Subcutaneous abdominal adipose tissue (tissue), 5 donors: ENCODE measurements at regions not wholly inside any gene's neighbourhood (a gene's known extent, or its start where the extent isn't known, plus 50 kb on each side); places are given as distances from the start of the nearest gene placed in this dataset.
A peak's percentile ranks its signal among the peaks of the same experiment; 100 is the strongest.

Experiments
- H3K27ac ChIP-seq: one replicate; pipeline ENCODE4 v1.7.0; 2013; ENCODE audit warnings: low read depth, mild to moderate bottlenecking, inconsistent platforms, low read length, moderate library complexity
- H3K27me3 ChIP-seq, 5 donors: one replicate each; pipeline ENCODE4 v1.7.0; 2013; ENCODE audit warnings: low read length in 5 of 5, inconsistent platforms in 1 of 5; ENCODE audit not compliant: control insufficient read depth in 5 of 5, insufficient read depth in 4 of 5
- H3K36me3 ChIP-seq, 5 donors: one replicate each; pipeline ENCODE4 v1.7.0; 2013; ENCODE audit warnings: low read length in 5 of 5; ENCODE audit not compliant: control insufficient read depth in 5 of 5, insufficient read depth in 5 of 5
- H3K4me1 ChIP-seq, 5 donors: one replicate each; pipeline ENCODE4 v1.7.0; 2013; ENCODE audit warnings: low read length in 5 of 5, mild to moderate bottlenecking in 3 of 5, moderate library complexity in 1 of 5; ENCODE audit not compliant: control insufficient read depth in 5 of 5, insufficient read depth in 5 of 5
- H3K4me3 ChIP-seq, 5 donors: one replicate each; pipeline ENCODE4 v1.7.0; 2013; ENCODE audit warnings: low read length in 5 of 5, low read depth in 1 of 5
- H3K9ac ChIP-seq, 5 donors: one replicate each; pipeline ENCODE4 v1.7.0; 2013; ENCODE audit warnings: low read length in 5 of 5, mild to moderate bottlenecking in 4 of 5, moderate library complexity in 3 of 5
- H3K9me3 ChIP-seq, 5 donors: one replicate each; pipeline ENCODE4 v1.7.0; 2013; ENCODE audit warnings: low read length in 5 of 5; ENCODE audit not compliant: control insufficient read depth in 5 of 5
- donor health status: healthy.
- donor health status: healthy.
- donor health status: healthy.
- donor health status: healthy.
- donor health status: healthy.

DNA sequence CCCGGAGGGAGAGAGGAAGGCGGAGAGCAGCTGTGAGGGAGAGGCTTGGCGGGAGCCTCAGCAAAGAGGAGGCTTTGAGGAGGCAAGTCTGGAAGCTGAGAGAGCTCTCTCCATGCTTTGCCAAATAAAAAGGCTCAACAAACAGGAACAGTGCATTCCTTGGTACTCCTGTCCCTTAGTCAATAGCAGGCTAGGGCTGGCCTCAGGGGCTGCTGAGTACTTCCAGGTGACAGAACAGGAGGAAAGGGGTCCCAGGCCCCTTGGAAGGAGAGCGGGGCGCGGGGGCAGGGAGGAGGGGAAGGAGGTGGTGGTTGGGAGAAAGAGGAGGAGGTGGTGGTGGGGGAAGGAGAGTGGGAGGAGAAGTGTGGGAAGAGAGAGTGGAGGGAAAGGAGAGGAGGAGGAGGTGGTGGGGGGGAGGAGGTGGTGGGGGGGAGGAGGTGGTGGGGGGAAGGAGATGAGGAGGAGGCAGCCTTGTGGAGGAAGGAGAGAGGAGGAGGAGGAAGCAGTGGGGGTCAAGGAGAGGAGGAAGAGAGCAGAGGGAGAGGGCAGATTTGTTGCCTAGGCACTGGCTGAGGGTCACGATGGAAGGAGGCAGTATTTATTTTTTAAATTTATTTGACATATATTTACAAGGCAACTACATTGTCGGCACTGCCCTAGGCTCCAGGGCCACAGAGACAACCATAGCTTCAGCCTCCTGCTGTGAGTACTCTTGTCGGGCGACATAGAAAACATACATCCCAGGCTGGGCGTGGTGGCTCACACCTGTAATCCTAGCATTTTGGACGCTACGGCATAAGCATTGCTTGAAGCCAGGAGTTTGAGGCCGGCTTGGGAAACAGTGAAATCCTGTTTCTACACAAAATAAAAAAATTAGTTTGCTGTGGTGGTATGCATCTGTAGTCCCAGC is 74.2 kb upstream of the ZBED5 start:
- Histone ChIP-seq H3K9me3 (no peaks in the 10 kb centered on the region), H3K36me3 (no peaks in the 10 kb centered on the region), H3K27ac (peak overlapping the region; percentile 96), H3K27me3 (no peaks in the 10 kb centered on the region), H3K4me3 (peak overlapping the region; percentile 67 to 78 (median 72)), H3K4me1 (peaks cover 4 to 38% (median 27%) of the 10 kb centered on the region in 5 donors), H3K9ac (peak overlapping the region; percentile 42 to 90 (median 82))

- Histone ChIP-seq H3K9me3 (no peaks in the 10 kb centered on the region), H3K4me1 (peaks cover 4 to 46% (median 36%) of the 10 kb centered on the region in 5 donors), H3K36me3 (no peaks in the 10 kb centered on the region), H3K4me3 (peak overlapping the region; percentile 67 to 78 (median 72)), H3K27ac (peak overlapping the region; percentile 96), H3K27me3 (no peaks in the 10 kb centered on the region), H3K9ac (peak overlapping the region; percentile 77 to 98 (median 88))
Observed at GRCh38 chr11:10930972-10931760, 73.3 kb upstream of the ZBED5 start.

GRCh38 chr11:10930224-10930971 is 72.5 kb upstream of the ZBED5 start:
- H3K27me3 ChIP-seq, result no peaks in the 10 kb centered on the region
- H3K9ac ChIP-seq, result peak overlapping the region; percentile 77 to 98 (median 88)
- peaks cover 4 to 48% (median 43%) of the 10 kb centered on the region in 5 donors for H3K4me1 ChIP-seq

GRCh38 chr11:10927538-10927937 is 69.7 kb upstream of the ZBED5 start:
- peak overlapping the region; percentile 87 for H3K27ac ChIP-seq
- H3K4me3 ChIP-seq, result peak overlapping the region in 1 of 5 donors; percentile 4
- no peaks in the 10 kb centered on the region for H3K27me3 ChIP-seq
- H3K4me1 ChIP-seq, result peaks cover 4 to 46% (median 44%) of the 10 kb centered on the region in 5 donors
- H3K36me3 ChIP-seq, result no peaks in the 10 kb centered on the region
- H3K9me3 ChIP-seq, result no peaks in the 10 kb centered on the region
- H3K9ac ChIP-seq, result peak overlapping the region in 3 of 5 donors; percentile 42 to 75 (median 51)

More at GRCh38 chr11:10930224-10930971, 72.5 kb upstream of the ZBED5 start:
- Histone ChIP-seq H3K36me3 (no peaks in the 10 kb centered on the region), H3K9me3 (no peaks in the 10 kb centered on the region), H3K4me3 (peak overlapping the region; percentile 67 to 76 (median 72)), H3K27ac (peak overlapping the region; percentile 96)

DNA sequence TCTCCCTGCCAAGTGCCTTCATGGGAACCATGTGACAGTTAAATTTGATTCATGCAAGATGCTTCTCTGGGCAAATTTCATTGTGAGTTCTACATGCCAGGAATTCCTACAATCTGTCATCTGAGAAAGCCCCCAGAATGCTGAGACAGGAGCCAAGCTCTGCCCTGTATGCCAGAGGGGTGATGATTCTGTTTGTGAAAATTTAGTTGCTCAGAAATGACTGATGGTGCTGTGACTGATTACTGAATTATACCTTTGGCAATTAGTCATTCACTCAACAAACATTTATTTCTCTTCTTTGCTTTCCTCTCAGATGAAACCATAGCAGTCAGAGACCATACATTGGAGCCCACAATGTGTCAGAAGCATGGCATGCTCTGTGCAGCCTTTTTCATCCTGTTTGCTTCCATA is 69.0 kb upstream of the ZBED5 start:
- no peaks in the 10 kb centered on the region for H3K27me3 ChIP-seq
- H3K9ac ChIP-seq, result peak overlapping the region in 1 of 5 donors; percentile 75
- peaks cover 4 to 43% (median 41%) of the 10 kb centered on the region in 5 donors for H3K4me1 ChIP-seq
- no peaks in the 10 kb centered on the region for H3K9me3 ChIP-seq
- no peak overlapping the region for H3K4me3 ChIP-seq
- peak overlapping the region; percentile 87 for H3K27ac ChIP-seq
- no peaks in the 10 kb centered on the region for H3K36me3 ChIP-seq

DNA sequence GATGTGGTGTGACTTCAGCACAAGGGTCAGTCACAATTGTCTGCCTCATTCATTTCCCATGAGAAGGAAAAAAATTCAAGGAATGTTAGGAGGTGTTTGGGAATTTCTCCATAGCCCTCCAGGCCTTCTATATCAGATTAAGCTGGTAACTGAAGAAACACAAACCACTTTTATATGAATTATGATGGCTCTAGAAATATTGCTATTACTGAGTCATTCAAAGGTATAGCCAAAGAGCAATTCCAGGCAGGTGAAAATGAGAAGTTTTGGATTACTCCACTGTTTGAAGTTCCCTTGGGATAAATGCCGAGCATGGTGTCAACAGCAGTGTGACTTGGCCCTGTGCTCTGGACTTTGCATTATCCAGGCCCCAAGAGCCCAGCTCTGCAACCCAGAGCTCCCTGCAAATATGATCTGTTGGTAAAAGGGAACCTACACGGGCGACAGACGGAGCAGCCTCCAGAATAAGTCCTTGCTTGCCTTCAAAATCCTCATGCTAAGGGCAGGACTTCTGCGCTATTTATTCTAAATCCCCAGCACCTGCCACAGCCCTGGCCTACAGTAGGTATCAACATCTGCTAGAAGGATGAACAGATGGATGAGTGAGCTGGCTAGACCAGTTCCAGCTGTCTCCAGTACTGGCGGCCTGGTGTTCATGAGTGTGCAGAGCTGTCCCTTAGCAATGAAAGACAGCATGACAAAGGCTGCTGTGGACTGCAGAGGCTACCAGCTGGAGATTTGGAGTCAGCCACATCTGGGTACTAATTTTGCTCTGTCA is 67.5 kb upstream of the ZBED5 start:
- Histone ChIP-seq H3K9me3 (no peaks in the 10 kb centered on the region), H3K27ac (peak overlapping the region; percentile 58), H3K36me3 (no peaks in the 10 kb centered on the region), H3K9ac (no peak overlapping the region), H3K4me1 (peaks cover 2 to 37% (median 29%) of the 10 kb centered on the region in 5 donors), H3K27me3 (no peaks in the 10 kb centered on the region), H3K4me3 (no peak overlapping the region)

- Histone ChIP-seq H3K36me3 (no peaks in the 10 kb centered on the region), H3K9me3 (no peaks in the 10 kb centered on the region), H3K4me1 (peaks cover 2 to 36% (median 27%) of the 10 kb centered on the region in 5 donors), H3K27me3 (no peaks in the 10 kb centered on the region), H3K4me3 (no peak overlapping the region), H3K27ac (no peak overlapping the region), H3K9ac (no peak overlapping the region)
Observed at GRCh38 chr11:10923882-10924281, 66.0 kb upstream of the ZBED5 start.

DNA sequence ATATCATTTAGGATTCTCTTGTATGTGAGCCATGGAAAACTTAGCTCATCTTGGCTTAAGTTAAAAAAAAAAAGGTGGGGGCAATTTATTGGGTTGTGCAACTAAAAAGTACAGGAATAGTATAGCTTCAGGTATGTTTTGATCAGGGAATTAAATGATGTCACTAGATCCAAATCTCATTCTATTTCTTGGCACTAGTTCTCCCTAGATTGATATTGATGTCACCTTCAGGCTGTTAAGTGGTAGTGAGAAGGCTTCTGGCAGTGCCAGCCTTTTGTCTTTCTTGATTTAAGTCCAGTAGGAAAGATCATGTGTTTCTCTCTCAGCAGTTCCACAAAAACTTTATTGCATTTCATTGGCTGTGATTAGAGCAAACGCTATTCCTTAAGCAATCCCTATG is 65.0 kb upstream of the ZBED5 start:
- Histone ChIP-seq H3K27ac (no peak overlapping the region), H3K9me3 (peaks cover 0 to under 1% (median 0%) of the 10 kb centered on the region in 5 donors), H3K36me3 (no peaks in the 10 kb centered on the region), H3K9ac (no peak overlapping the region), H3K4me3 (no peak overlapping the region), H3K4me1 (peaks cover 2 to 35% (median 24%) of the 10 kb centered on the region in 5 donors), H3K27me3 (no peaks in the 10 kb centered on the region)

GRCh38 chr11:10920875-10921274 is 63.0 kb upstream of the ZBED5 start:
- H3K9me3 ChIP-seq, result peaks cover 0 to 4% (median 0%) of the 10 kb centered on the region in 5 donors
- no peak overlapping the region for H3K9ac ChIP-seq
- no peak overlapping the region for H3K27ac ChIP-seq
- H3K4me1 ChIP-seq, result peaks cover 0 to 18% (median 10%) of the 10 kb centered on the region in 5 donors
- H3K27me3 ChIP-seq, result no peaks in the 10 kb centered on the region
- no peaks in the 10 kb centered on the region for H3K36me3 ChIP-seq
- no peak overlapping the region for H3K4me3 ChIP-seq
